Stimulated activated naive B cell treated with anti-CD40 and anti-IgM and Interleukin-4, amounts not matched to agents 10 μg/mL and 1 μg/mL and 100 μg/mL, for 72 hours (primary cell): ENCODE measurements at regions not wholly inside any gene's neighbourhood (a gene's known extent, or its start where the extent isn't known, plus 50 kb on each side); places are given as distances from the start of the nearest gene placed in this dataset.

Experiments
- ATAC-seq, 2 donors: fragments of 150-1000 bp; cut with Tn5 transposase; replicated peaks; 2 replicates each; pipeline ENCODE4 v1.10.0; 2021; ENCODE audit warnings: moderate library complexity in 1 of 2
- DNase-seq: peaks from one replicate; pipeline ENCODE4 v3.0.0; 2021
- H3K27ac Mint-ChIP-seq: one replicate; pipeline ENCODE4 v1.8.0; 2022; ENCODE audit warnings: mild to moderate bottlenecking, mixed read lengths
- H3K27me3 Mint-ChIP-seq, 2 donors: one replicate each; pipeline ENCODE4 v1.8.0; 2022; ENCODE audit warnings: mixed read lengths in 2 of 2
- H3K36me3 Mint-ChIP-seq, 2 donors: one replicate each; pipeline ENCODE4 v1.8.0; 2022; ENCODE audit warnings: mixed read lengths in 2 of 2, mild to moderate bottlenecking in 1 of 2
- H3K4me1 Mint-ChIP-seq, 2 donors: one replicate each; pipeline ENCODE4 v1.8.0; 2022; ENCODE audit warnings: mixed read lengths in 2 of 2, mild to moderate bottlenecking in 1 of 2
- H3K4me3 Mint-ChIP-seq, 2 donors: one replicate each; pipeline ENCODE4 v1.8.0; 2022; ENCODE audit warnings: mild to moderate bottlenecking in 2 of 2, mixed read lengths in 2 of 2, moderate library complexity in 1 of 2
- H3K9me3 Mint-ChIP-seq, 2 donors: one replicate each; pipeline ENCODE4 v1.8.0; 2022; ENCODE audit warnings: mixed read lengths in 2 of 2, mild to moderate bottlenecking in 1 of 2

- ATAC-seq (no peak), DNase-seq (no peak)
- no peak overlapping the region for H3K4me3 Mint-ChIP-seq
- peaks cover 0 to 2% of the 10 kb centered on the region in 2 donors for H3K9me3 Mint-ChIP-seq
- H3K4me1 Mint-ChIP-seq = no peaks in the 10 kb centered on the region
- no peaks in the 10 kb centered on the region for H3K36me3 Mint-ChIP-seq
- H3K27me3 Mint-ChIP-seq = no peaks in the 10 kb centered on the region
- H3K27ac Mint-ChIP-seq = no peak overlapping the region
These were observed 519.1 kb downstream of the IQCM start for GRCh38 chr4:149296503-149296902.

- H3K4me1 Mint-ChIP-seq = no peaks in the 10 kb centered on the region
- H3K9me3 Mint-ChIP-seq = peaks cover 0 to 2% of the 10 kb centered on the region in 2 donors
- no peak overlapping the region for H3K27ac Mint-ChIP-seq
These were observed 519.6 kb downstream of the IQCM start for GRCh38 chr4:149296084-149296483.

GRCh38 chr4:149294601-149295000 lies 521.0 kb downstream of the IQCM start:
- H3K4me1 Mint-ChIP-seq = no peaks in the 10 kb centered on the region
- H3K9me3 Mint-ChIP-seq = no peaks in the 10 kb centered on the region
- no peak overlapping the region for H3K4me3 Mint-ChIP-seq
- ATAC-seq (no peak), DNase-seq (no peak)
- H3K27me3 Mint-ChIP-seq = no peaks in the 10 kb centered on the region
- no peaks in the 10 kb centered on the region for H3K36me3 Mint-ChIP-seq
- no peak overlapping the region for H3K27ac Mint-ChIP-seq

More at GRCh38 chr4:149296084-149296483, 519.6 kb downstream of the IQCM start:
- ATAC-seq (no peak), DNase-seq (no peak)
- Mint-ChIP-seq H3K4me3 (no peak overlapping the region), H3K36me3 (no peaks in the 10 kb centered on the region), H3K27me3 (no peaks in the 10 kb centered on the region)

- Mint-ChIP-seq H3K36me3 (no peaks in the 10 kb centered on the region), H3K4me3 (no peak overlapping the region), H3K4me1 (no peaks in the 10 kb centered on the region), H3K27ac (no peak overlapping the region), H3K27me3 (no peaks in the 10 kb centered on the region), H3K9me3 (no peaks in the 10 kb centered on the region)
- ATAC-seq (no peak), DNase-seq (no peak)
These were observed 522.5 kb downstream of the IQCM start for GRCh38 chr4:149293046-149293649.

GRCh38 chr4:149292425-149293007 lies 523.1 kb downstream of the IQCM start:
- Mint-ChIP-seq H3K4me1 (no peaks in the 10 kb centered on the region), H3K27ac (no peak overlapping the region), H3K36me3 (no peaks in the 10 kb centered on the region), H3K27me3 (no peaks in the 10 kb centered on the region), H3K9me3 (no peaks in the 10 kb centered on the region), H3K4me3 (no peak overlapping the region)
- ATAC-seq (no peak), DNase-seq (no peak)

- DNase-seq = no peak
- no peak overlapping the region for H3K27ac Mint-ChIP-seq
- H3K4me3 Mint-ChIP-seq = no peak overlapping the region
- H3K4me1 Mint-ChIP-seq = no peaks in the 10 kb centered on the region
- no peaks in the 10 kb centered on the region for H3K36me3 Mint-ChIP-seq
- H3K9me3 Mint-ChIP-seq = no peaks in the 10 kb centered on the region
- no peaks in the 10 kb centered on the region for H3K27me3 Mint-ChIP-seq
- ATAC-seq = no peak
These were observed 524.2 kb downstream of the IQCM start for GRCh38 chr4:149291463-149291862.

GRCh38 chr4:149280806-149281205 lies 534.8 kb downstream of the IQCM start:
- Mint-ChIP-seq H3K27ac (no peak overlapping the region), H3K27me3 (no peaks in the 10 kb centered on the region), H3K4me1 (no peaks in the 10 kb centered on the region), H3K4me3 (no peak overlapping the region), H3K36me3 (no peaks in the 10 kb centered on the region), H3K9me3 (no peaks in the 10 kb centered on the region)
- DNase-seq (no peak), ATAC-seq (no peak)

- DNase-seq (no peak), ATAC-seq (no peak)
- Mint-ChIP-seq H3K27me3 (no peaks in the 10 kb centered on the region), H3K27ac (no peak overlapping the region), H3K36me3 (no peaks in the 10 kb centered on the region), H3K4me3 (no peak overlapping the region), H3K4me1 (no peaks in the 10 kb centered on the region), H3K9me3 (no peaks in the 10 kb centered on the region)
These were observed 535.9 kb downstream of the IQCM start for GRCh38 chr4:149279776-149280175.

GRCh38 chr4:149279331-149279730 lies 536.3 kb downstream of the IQCM start:
- H3K27ac Mint-ChIP-seq = no peak overlapping the region

GRCh38 chr4:149277705-149278104 lies 537.9 kb downstream of the IQCM start:
- H3K36me3 Mint-ChIP-seq = no peaks in the 10 kb centered on the region
- H3K4me1 Mint-ChIP-seq = no peaks in the 10 kb centered on the region
- H3K27ac Mint-ChIP-seq = no peak overlapping the region
- no peak for DNase-seq
- H3K9me3 Mint-ChIP-seq = no peaks in the 10 kb centered on the region
- H3K4me3 Mint-ChIP-seq = no peak overlapping the region
- no peak for ATAC-seq
- no peaks in the 10 kb centered on the region for H3K27me3 Mint-ChIP-seq

More at GRCh38 chr4:149279331-149279730, 536.3 kb downstream of the IQCM start:
- Mint-ChIP-seq H3K4me1 (no peaks in the 10 kb centered on the region), H3K4me3 (no peak overlapping the region), H3K36me3 (no peaks in the 10 kb centered on the region), H3K9me3 (no peaks in the 10 kb centered on the region), H3K27me3 (no peaks in the 10 kb centered on the region)
- DNase-seq = no peak
- ATAC-seq = no peak

- Mint-ChIP-seq H3K9me3 (no peaks in the 10 kb centered on the region), H3K36me3 (no peaks in the 10 kb centered on the region), H3K4me3 (no peak overlapping the region), H3K4me1 (no peaks in the 10 kb centered on the region), H3K27me3 (peaks cover 0 to 3% of the 10 kb centered on the region in 2 donors), H3K27ac (no peak overlapping the region)
- ATAC-seq (no peak), DNase-seq (no peak)
These were observed 545.8 kb downstream of the IQCM start for GRCh38 chr4:149269835-149270234.

- H3K36me3 Mint-ChIP-seq = no peaks in the 10 kb centered on the region
- H3K4me1 Mint-ChIP-seq = no peaks in the 10 kb centered on the region
- H3K27me3 Mint-ChIP-seq = peaks cover 6 to 8% of the 10 kb centered on the region in 2 donors
- DNase-seq (no peak), ATAC-seq (no peak)
- H3K4me3 Mint-ChIP-seq = no peak overlapping the region
- H3K9me3 Mint-ChIP-seq = no peaks in the 10 kb centered on the region
- H3K27ac Mint-ChIP-seq = no peak overlapping the region
These were observed 549.3 kb downstream of the IQCM start for GRCh38 chr4:149266301-149266700.

- Mint-ChIP-seq H3K4me1 (no peaks in the 10 kb centered on the region), H3K27ac (no peak overlapping the region), H3K4me3 (no peak overlapping the region), H3K36me3 (no peaks in the 10 kb centered on the region), H3K27me3 (peaks cover 6 to 8% of the 10 kb centered on the region in 2 donors), H3K9me3 (no peaks in the 10 kb centered on the region)
- DNase-seq (no peak), ATAC-seq (no peak)
These were observed 550.0 kb downstream of the IQCM start for GRCh38 chr4:149265645-149266044.

- H3K4me3 Mint-ChIP-seq = no peak overlapping the region
- peak; percentile 3 for DNase-seq
These were observed 551.4 kb downstream of the IQCM start for GRCh38 chr4:149264093-149264733.

GRCh38 chr4:149248191-149248764 lies 567.4 kb downstream of the IQCM start:
- Mint-ChIP-seq H3K9me3 (peaks cover 3% of the 10 kb centered on the region in 2 donors), H3K4me1 (no peaks in the 10 kb centered on the region), H3K27ac (no peak overlapping the region), H3K4me3 (no peak overlapping the region), H3K27me3 (no peaks in the 10 kb centered on the region), H3K36me3 (no peaks in the 10 kb centered on the region)
- ATAC-seq (no peak), DNase-seq (no peak)

More at GRCh38 chr4:149264093-149264733, 551.4 kb downstream of the IQCM start:
- Mint-ChIP-seq H3K36me3 (no peaks in the 10 kb centered on the region), H3K27me3 (peaks cover 6 to 8% of the 10 kb centered on the region in 2 donors), H3K4me1 (no peaks in the 10 kb centered on the region), H3K9me3 (no peaks in the 10 kb centered on the region), H3K27ac (no peak overlapping the region)
- peak; percentile 39 to 61 for ATAC-seq
